Fibroblast of lung (primary cell): ENCODE measurements at regions not wholly inside any gene's neighbourhood (a gene's known extent, or its start where the extent isn't known, plus 50 kb on each side); places are given as distances from the start of the nearest gene placed in this dataset.

ENCODE experiments used
- CTCF ChIP-seq, 2 donors: IDR thresholded peaks in 1 of 2; conservative IDR thresholded peaks in 1 of 2; 1 replicate in 1 of 2; 2 replicates in 1 of 2; pipeline ENCODE4 v1.5.1; 2011 to 2012; ENCODE audit warnings: low read length in 2 of 2, control low read depth in 1 of 2, inconsistent platforms in 1 of 2, low read depth in 1 of 2, mild to moderate bottlenecking in 1 of 2
- EZH2 ChIP-seq: IDR thresholded peaks from 2 replicates; pipeline ENCODE4 v1.5.1; 2012; ENCODE audit warnings: low read length, control low read depth, mild to moderate bottlenecking; ENCODE audit errors: missing control alignments

- no peak for TF ChIP-seq CTCF (conservative IDR thresholded peaks at IDR 0.05 in 1 of 2, IDR thresholded peaks at IDR 0.05 in 1 of 2; ENCODE audit: low read depth in 1 of 2, low read length in 2 of 2)
- TF ChIP-seq EZH2: no peak
These were observed 335.0 kb downstream of the VPS13C start for GRCh38 chr15:61725251-61725650.
